Aorta (tissue), 5 donors: ENCODE measurements at regions not wholly inside any gene's neighbourhood (a gene's known extent, or its start where the extent isn't known, plus 50 kb on each side); places are given as distances from the start of the nearest gene placed in this dataset.
"Not testable (repeated sequence)": the region's sequence is repeated elsewhere in the genome, so short reads cannot be mapped to it uniquely, and the experiment has no call there.

ENCODE experiments used
- ATAC-seq: fragments of 200-7000 bp; cut with Tn5 transposase; one replicate; pipeline ENCODE4 v1.9.1; 2022; ENCODE audit warnings: moderate library complexity; ENCODE audit not compliant: low FRiP score
- DNase-seq, 2 donors: peaks; one replicate each; pipeline ENCODE4 v3.0.0-alpha.2; 2020
- H3K27ac ChIP-seq, 2 donors: one replicate each; pipeline ENCODE4 v1.5.1; 2013; ENCODE audit warnings: low read length in 2 of 2, mild to moderate bottlenecking in 2 of 2, moderate library complexity in 2 of 2, control low read depth in 1 of 2, inconsistent platforms in 1 of 2, low read depth in 1 of 2
- H3K27me3 ChIP-seq, 2 donors: one replicate each; pipeline ENCODE4 v1.6.1; 2013; ENCODE audit warnings: control low read depth in 1 of 2, low read length in 1 of 2, mild to moderate bottlenecking in 1 of 2, moderate library complexity in 1 of 2; ENCODE audit not compliant: insufficient read depth in 2 of 2, control insufficient read depth in 1 of 2
- H3K36me3 ChIP-seq, 2 donors: one replicate each; pipeline ENCODE4 v1.6.1; 2013; ENCODE audit warnings: control low read depth in 1 of 2, low read length in 1 of 2, mild to moderate bottlenecking in 1 of 2; ENCODE audit not compliant: insufficient read depth in 2 of 2, control insufficient read depth in 1 of 2
- H3K4me1 ChIP-seq, 2 donors: one replicate each; pipeline ENCODE4 v1.6.1; 2013; ENCODE audit warnings: low read length in 2 of 2, control low read depth in 1 of 2, mild to moderate bottlenecking in 1 of 2, moderate library complexity in 1 of 2; ENCODE audit not compliant: insufficient read depth in 2 of 2, control insufficient read depth in 1 of 2
- H3K4me3 ChIP-seq, 2 donors: one replicate each; pipeline ENCODE4 v1.5.1; 2013; ENCODE audit warnings: low read length in 2 of 2, control low read depth in 1 of 2, mild to moderate bottlenecking in 1 of 2
- H3K9me3 ChIP-seq: one replicate; pipeline ENCODE4 v1.6.1; 2013; ENCODE audit warnings: mild to moderate bottlenecking, low read length; ENCODE audit not compliant: control insufficient read depth
- WGBS, 2 donors: extraction: QIAGEN DNeasy Blood & Tissue Kit; methylation state at CpG; one replicate each; pipeline ENCODE4 v1.1.7; 2013; 5-methylcytosine and 5-hydroxymethylcytosine counted together
- intact Hi-C, 2 donors: fragments of 100-400 bp; cut with DNase I; formaldehyde crosslinking; loops; one replicate each; pipeline versions ENCODE4 v1.14.2 to v1.15.0; 2022
- donor health status: healthy with polysubstance abuse.
- donor health status: Bipolar disorder and iron deficiency.
- donor health status: DM: no; HTN: no; CAD: no.
- donor health status: DM: no; HTN: no; CAD: no.
- donor health status: DM: yes; HTN: yes; CAD: no.

DNA sequence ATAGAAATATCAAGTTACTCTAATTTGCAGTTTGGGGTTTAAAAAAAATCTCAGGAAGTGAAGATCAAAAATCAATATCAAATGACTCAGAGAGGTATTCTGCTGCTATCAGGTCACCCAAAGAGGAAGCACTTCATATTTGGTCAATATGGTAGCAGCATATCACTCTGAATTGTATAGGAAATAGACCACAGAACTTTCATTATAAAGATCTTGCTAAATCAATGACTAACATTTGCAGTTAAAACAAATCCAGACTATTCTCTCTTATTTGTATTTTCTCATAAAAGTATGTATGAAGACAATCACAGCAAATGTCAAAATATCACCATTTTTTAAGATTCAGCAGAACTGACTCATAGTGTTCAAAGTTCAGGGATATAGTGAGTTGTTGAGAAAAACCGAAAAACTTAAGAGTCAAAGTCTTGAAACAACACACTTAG, 105.8 kb upstream of the PCSK1 start:
- Histone ChIP-seq H3K4me1 (no peaks in the 10 kb centered on the region), H3K27ac (no peak overlapping the region), H3K36me3 (no peaks in the 10 kb centered on the region), H3K9me3 (no peaks in the 10 kb centered on the region), H3K4me3 (no peak overlapping the region), H3K27me3 (no peaks in the 10 kb centered on the region)
- WGBS, 2 donors = 64 to 79% methylated on average over 1 of the region's 1 CpG
- no peak for DNase-seq
- intact Hi-C loops = no loop called here
- no peak for ATAC-seq

DNA sequence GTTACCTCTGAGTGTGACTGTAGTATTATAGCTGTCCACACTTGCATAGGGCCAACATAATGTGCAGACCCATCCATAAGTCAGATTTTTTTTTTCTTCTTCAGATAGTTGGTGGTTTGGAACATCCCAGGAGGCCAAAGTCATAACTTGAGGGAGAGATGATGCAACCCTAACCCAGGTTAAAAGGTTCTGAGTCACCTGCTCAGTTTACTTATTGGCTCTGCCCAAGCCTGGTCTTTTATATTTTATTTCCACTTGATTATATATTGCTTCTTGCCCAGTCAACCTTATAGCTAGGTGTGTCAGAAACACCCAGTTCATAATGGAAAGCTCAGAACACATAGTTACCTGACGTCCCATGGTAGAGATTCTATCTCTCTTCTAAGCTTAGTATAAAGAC, 113.1 kb upstream of the PCSK1 start:
- no peaks in the 10 kb centered on the region for H3K4me1 ChIP-seq
- intact Hi-C loops = no loop called here
- DNase-seq = no peak
- no peak for ATAC-seq
- 68 to 78% methylated on average over 1 of the region's 1 CpG for WGBS, 2 donors
- peaks cover 1% of the 10 kb centered on the region for H3K9me3 ChIP-seq
- no peaks in the 10 kb centered on the region for H3K27me3 ChIP-seq
- H3K36me3 ChIP-seq = no peaks in the 10 kb centered on the region
- no peak overlapping the region for H3K27ac ChIP-seq
- no peak overlapping the region for H3K4me3 ChIP-seq

DNA sequence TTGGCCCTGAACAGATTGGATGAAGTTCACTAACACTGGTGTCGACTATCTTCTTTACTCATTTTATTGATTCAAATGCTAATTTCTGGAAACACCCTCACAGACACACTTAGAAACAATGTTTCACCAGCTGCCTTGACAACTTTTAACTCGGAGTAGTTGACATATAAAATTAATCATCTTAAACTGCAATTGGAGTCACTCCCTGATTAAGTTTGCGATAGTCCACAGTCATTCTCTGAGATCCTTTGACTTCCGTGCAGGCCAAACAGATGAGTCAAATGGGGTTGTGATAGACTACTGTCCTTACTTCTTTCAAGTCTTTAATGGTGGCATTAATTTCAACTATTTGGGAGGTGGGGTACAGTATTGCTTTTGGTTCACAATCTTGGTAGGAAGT, 114.4 kb upstream of the PCSK1 start:
- Histone ChIP-seq H3K36me3 (no peaks in the 10 kb centered on the region), H3K4me1 (no peaks in the 10 kb centered on the region), H3K27me3 (no peaks in the 10 kb centered on the region), H3K4me3 (no peak overlapping the region), H3K27ac (no peak overlapping the region), H3K9me3 (peaks cover 1% of the 10 kb centered on the region)
- 75 to 81% methylated on average over 4 of the region's 4 CpGs for WGBS, 2 donors
- intact Hi-C loops = no loop called here
- DNase-seq = no peak
- no peak for ATAC-seq

- ATAC-seq (no peak), DNase-seq (no peak)
- H3K27ac ChIP-seq = no peak overlapping the region
- intact Hi-C loops = no loop called here
- 65 to 69% methylated on average over 2 of the region's 2 CpGs for WGBS, 2 donors
- H3K4me1 ChIP-seq = no peaks in the 10 kb centered on the region
- H3K4me3 ChIP-seq = no peak overlapping the region
- no peaks in the 10 kb centered on the region for H3K27me3 ChIP-seq
- peaks cover 1% of the 10 kb centered on the region for H3K9me3 ChIP-seq
- H3K36me3 ChIP-seq = no peaks in the 10 kb centered on the region
Measured at GRCh38 chr5:96548905-96549304, 113.3 kb upstream of the CAST start.

- 91 to 94% methylated on average over 2 of the region's 2 CpGs for WGBS, 2 donors
- intact Hi-C loops, H3K27ac ChIP-seq, DNase-seq, H3K36me3 ChIP-seq, H3K9me3 ChIP-seq, H3K27me3 ChIP-seq, H3K4me1 ChIP-seq, ATAC-seq, H3K4me3 ChIP-seq: not testable (repeated sequence)
Measured at GRCh38 chr5:96560857-96561256, 101.3 kb upstream of the CAST start.

DNA sequence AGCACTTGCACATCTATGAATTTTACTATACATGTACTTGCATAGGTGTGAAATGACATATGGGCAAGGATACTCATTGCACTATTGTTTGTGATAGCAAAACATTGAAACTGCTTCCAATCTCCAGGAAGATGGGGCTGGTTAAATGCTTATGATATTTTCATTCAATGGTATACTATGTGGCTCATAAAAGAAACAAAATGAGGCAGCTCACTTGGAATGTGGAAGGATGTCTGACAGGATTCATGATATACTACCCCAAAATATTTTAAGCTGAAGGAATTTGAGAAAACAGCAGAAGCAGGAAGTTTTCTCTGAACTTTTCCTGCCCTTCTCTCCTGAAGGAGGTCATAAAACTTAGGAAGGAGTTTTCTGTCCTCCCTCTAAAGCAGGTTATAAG, 99.6 kb upstream of the CAST start:
- no peaks in the 10 kb centered on the region for H3K36me3 ChIP-seq
- H3K9me3 ChIP-seq = no peaks in the 10 kb centered on the region
- intact Hi-C loops = no loop called here
- no peak overlapping the region for H3K4me3 ChIP-seq
- DNase-seq (no peak), ATAC-seq (no peak)
- H3K4me1 ChIP-seq = peaks cover 0 to 4% of the 10 kb centered on the region in 2 donors
- H3K27me3 ChIP-seq = no peaks in the 10 kb centered on the region
- H3K27ac ChIP-seq = no peak overlapping the region

- no peak overlapping the region for H3K4me3 ChIP-seq
- no peaks in the 10 kb centered on the region for H3K27me3 ChIP-seq
- H3K9me3 ChIP-seq = no peaks in the 10 kb centered on the region
- no peak overlapping the region for H3K27ac ChIP-seq
- no peaks in the 10 kb centered on the region for H3K36me3 ChIP-seq
- H3K4me1 ChIP-seq = peaks cover 0 to 4% of the 10 kb centered on the region in 2 donors
- ATAC-seq (no peak), DNase-seq (no peak)
- intact Hi-C loops = no loop called here
- WGBS, 2 donors = 49 to 65% methylated on average over 3 of the region's 3 CpGs
Measured at GRCh38 chr5:96563816-96564215, 98.4 kb upstream of the CAST start.

GRCh38 chr5:96565582-96566265, 96.5 kb upstream of the CAST start:
- intact Hi-C loops = no loop called here
- H3K27me3 ChIP-seq = no peaks in the 10 kb centered on the region
- WGBS, 2 donors = 40% methylated on average over 8 of the region's 8 CpGs
- no peaks in the 10 kb centered on the region for H3K9me3 ChIP-seq
- H3K27ac ChIP-seq = no peak overlapping the region
- peaks cover 0 to 4% of the 10 kb centered on the region in 2 donors for H3K4me1 ChIP-seq
- no peak overlapping the region for H3K4me3 ChIP-seq
- no peak for ATAC-seq
- no peaks in the 10 kb centered on the region for H3K36me3 ChIP-seq
- DNase-seq = no peak

DNA sequence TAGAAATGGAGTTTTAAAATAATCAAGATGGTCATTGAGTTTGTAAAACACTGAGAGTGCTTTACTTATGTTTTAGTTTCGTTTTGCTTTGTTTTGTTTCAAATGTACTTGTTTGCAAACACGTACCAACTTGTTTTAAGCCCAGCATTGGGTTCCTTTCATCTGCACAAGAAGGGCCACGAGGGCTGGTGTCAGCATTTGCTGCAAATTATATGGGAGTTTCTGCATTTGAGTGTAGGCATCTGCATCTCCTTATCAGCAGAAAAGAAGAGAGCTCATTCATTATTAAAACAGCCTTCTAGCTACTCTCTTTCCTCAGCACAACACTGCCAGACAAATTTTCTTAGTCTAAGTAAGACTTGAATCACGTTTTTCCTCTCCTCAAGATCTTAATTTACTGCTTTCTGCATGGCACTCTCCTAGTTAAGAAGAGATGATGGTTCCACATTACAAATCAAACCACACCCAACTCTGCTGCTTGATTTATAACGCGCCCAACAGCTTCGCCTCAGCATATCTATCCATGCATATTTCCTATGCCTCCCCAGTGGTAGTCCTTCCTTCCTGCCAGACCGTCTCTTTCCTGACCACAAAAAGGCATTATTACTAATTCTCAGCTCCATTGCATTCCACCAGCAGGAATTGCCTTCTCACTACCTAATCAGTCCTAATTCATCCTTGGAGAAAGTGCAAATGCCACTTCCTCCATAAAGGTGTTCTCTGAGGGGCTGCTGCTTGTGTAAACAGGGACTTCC, 95.2 kb upstream of the CAST start:
- no peaks in the 10 kb centered on the region for H3K27me3 ChIP-seq
- intact Hi-C loops = no loop called here
- WGBS, 2 donors = 68 to 70% methylated on average over 8 of the region's 8 CpGs
- H3K9me3 ChIP-seq = no peaks in the 10 kb centered on the region
- DNase-seq (no peak), ATAC-seq (no peak)
- H3K4me3 ChIP-seq = no peak overlapping the region
- H3K27ac ChIP-seq = no peak overlapping the region
- peaks cover 0 to 4% of the 10 kb centered on the region in 2 donors for H3K4me1 ChIP-seq
- H3K36me3 ChIP-seq = no peaks in the 10 kb centered on the region
